H1 (cell line): ENCODE measurements at regions not wholly inside any gene's neighbourhood (a gene's known extent, or its start where the extent isn't known, plus 50 kb on each side); places are given as distances from the start of the nearest gene placed in this dataset.

ENCODE experiments used
- CTCF ChIA-PET: fragments of 300-600 bp; sonication (Branson Sonifier 250); formaldehyde crosslinking; loops from one replicate; lab custom pipeline; 2021; ENCODE audit not compliant: partially characterized antibody; lab: Charles Lee
- POLR2A ChIA-PET: fragments of 300-600 bp; sonication (Branson Sonifier 250); formaldehyde crosslinking; loops from one replicate; lab custom pipeline; 2021; ENCODE audit warnings: inconsistent platforms; ENCODE audit not compliant: partially characterized antibody; lab: Charles Lee
- DNase-seq, 2 experiments: peaks; one replicate each; pipeline versions ENCODE4 v3.0.0 to v3.0.0-alpha.2; 2010 to 2022; ENCODE audit warnings: low spot score in 2 of 2, low read depth in 1 of 2, mixed read lengths in 1 of 2
- FAIRE-seq: peaks from 2 replicates; lab custom pipeline; 2011; peaks lifted over from hg19 to GRCh38; lab: Jason Lieb, UNC
- H2AFZ ChIP-seq: 2 replicates; pipeline ENCODE4 v1.8.1; 2012; ENCODE audit warnings: low read length, inconsistent platforms
- H2AK5ac ChIP-seq: 2 replicates; pipeline ENCODE4 v1.6.1; 2013; ENCODE audit warnings: low read depth, low read length
- H2BK120ac ChIP-seq: replicated peaks from 2 replicates; pipeline ENCODE3; 2013; ENCODE audit warnings: low read depth, low read length, inconsistent platforms
- H2BK12ac ChIP-seq: 2 replicates; pipeline ENCODE4 v1.6.1; 2013; ENCODE audit warnings: low read depth, low read length
- H2BK15ac ChIP-seq: 2 replicates; pipeline ENCODE4 v1.6.1; 2013; ENCODE audit warnings: low read length
- H2BK20ac ChIP-seq: 2 replicates; pipeline ENCODE4 v1.6.1; 2013; ENCODE audit warnings: low read length
- H2BK5ac ChIP-seq: 2 replicates; pipeline ENCODE4 v1.6.1; 2013; ENCODE audit warnings: low read depth, low read length
- H3K14ac ChIP-seq: 2 replicates; pipeline ENCODE4 v1.6.1; 2013; ENCODE audit warnings: inconsistent platforms; ENCODE audit not compliant: insufficient read length
- H3K18ac ChIP-seq: 2 replicates; pipeline ENCODE4 v1.6.1; 2013; ENCODE audit warnings: low read length; ENCODE audit errors: extremely low read depth
- H3K23ac ChIP-seq: 2 replicates; pipeline ENCODE4 v1.6.1; 2013; ENCODE audit warnings: inconsistent platforms; ENCODE audit not compliant: insufficient read length
- H3K23me2 ChIP-seq: 2 replicates; pipeline ENCODE4 v1.6.1; 2013; ENCODE audit warnings: low read depth, low read length
- H3K27ac ChIP-seq: 2 replicates; pipeline ENCODE4 v1.6.1; 2011; ENCODE audit warnings: low read depth, low read length, inconsistent platforms
- H3K27me3 ChIP-seq, 4 experiments: replicated peaks in 1 of 4; 1 replicate in 1 of 4; 2 replicates in 3 of 4; pipeline versions ENCODE4 v1.6.1 to v1.8.1; 2011 to 2013; ENCODE audit warnings: low read length in 3 of 4, mild to moderate bottlenecking in 3 of 4, inconsistent platforms in 2 of 4, mixed read lengths in 2 of 4, moderate library complexity in 1 of 4; ENCODE audit not compliant: control insufficient read depth in 3 of 4, insufficient read depth in 3 of 4; ENCODE audit errors: extremely low read depth in 1 of 4
- H3K36me3 ChIP-seq, 4 experiments: 2 replicates each; pipeline versions ENCODE4 v1.6.1 to v1.8.1; 2011 to 2013; ENCODE audit warnings: mild to moderate bottlenecking in 4 of 4, low read length in 3 of 4, moderate library complexity in 2 of 4, control low read depth in 1 of 4, inconsistent platforms in 1 of 4; ENCODE audit not compliant: insufficient read depth in 4 of 4, control insufficient read depth in 2 of 4
- H3K4ac ChIP-seq: replicated peaks from 2 replicates; pipeline ENCODE3; 2013; ENCODE audit warnings: low read length, low read depth, mixed read lengths, inconsistent platforms; ENCODE audit not compliant: insufficient read length
- H3K4me1 ChIP-seq, 4 experiments: replicated peaks in 1 of 4; 1 replicate in 1 of 4; 2 replicates in 3 of 4; pipeline versions ENCODE4 v1.6.1 to v1.8.1; 2011 to 2013; ENCODE audit warnings: low read length in 3 of 4, inconsistent platforms in 2 of 4, mixed read lengths in 1 of 4; ENCODE audit not compliant: insufficient read depth in 4 of 4, control insufficient read depth in 3 of 4
- H3K4me2 ChIP-seq, 2 experiments: 2 replicates each; pipeline versions ENCODE4 v1.6.1 to v1.8.1; 2011 to 2013; ENCODE audit warnings: low read depth in 2 of 2, low read length in 2 of 2, control low read depth in 1 of 2, inconsistent platforms in 1 of 2, mild to moderate bottlenecking in 1 of 2; ENCODE audit not compliant: insufficient read depth in 1 of 2
- H3K4me3 ChIP-seq, 4 experiments: fragments of 200-600, 300-600 bp in 1 of 4; sonication (generic), shearing (Covaris generic), sonication (Bioruptor Twin) in 1 of 4; 2 replicates each; pipeline versions ENCODE4 v1.5.1 to v1.8.1; 2011 to 2016; ENCODE audit warnings: low read length in 4 of 4, low read depth in 3 of 4, control low read depth in 2 of 4, inconsistent platforms in 2 of 4, mild to moderate bottlenecking in 2 of 4, mixed read lengths in 1 of 4, moderate library complexity in 1 of 4; ENCODE audit not compliant: insufficient read depth in 2 of 4; ENCODE audit errors: extremely low read depth in 1 of 4
- H3K56ac ChIP-seq: replicated peaks from 2 replicates; pipeline ENCODE3; 2013; ENCODE audit warnings: low read depth, mild to moderate bottlenecking, mixed read lengths, low read length, inconsistent platforms; ENCODE audit not compliant: insufficient read length
- H3K79me1 ChIP-seq: 2 replicates; pipeline ENCODE4 v1.6.1; 2013; ENCODE audit warnings: low read depth, low read length, control low read depth
- H3K79me2 ChIP-seq, 2 experiments: 2 replicates each; pipeline versions ENCODE4 v1.6.1 to v1.8.1; 2012 to 2013; ENCODE audit warnings: low read length in 2 of 2, mild to moderate bottlenecking in 2 of 2, inconsistent platforms in 1 of 2; ENCODE audit not compliant: insufficient read depth in 2 of 2, control insufficient read depth in 1 of 2
- H3K9ac ChIP-seq, 4 experiments: replicated peaks in 1 of 4; 1 replicate in 1 of 4; 2 replicates in 3 of 4; pipeline versions ENCODE4 v1.6.1 to v1.8.1; 2011 to 2013; ENCODE audit warnings: low read depth in 3 of 4, low read length in 3 of 4, control low read depth in 2 of 4, mild to moderate bottlenecking in 2 of 4, moderate library complexity in 2 of 4, inconsistent platforms in 1 of 4; ENCODE audit errors: extremely low read depth in 1 of 4
- H3K9me3 ChIP-seq, 2 experiments: 2 replicates each; pipeline versions ENCODE4 v1.6.1 to v1.8.1; 2012 to 2013; ENCODE audit warnings: mild to moderate bottlenecking in 2 of 2, moderate library complexity in 2 of 2, control low read depth in 1 of 2, inconsistent platforms in 1 of 2, low read depth in 1 of 2, low read length in 1 of 2, mixed read lengths in 1 of 2; ENCODE audit not compliant: insufficient read depth in 2 of 2
- H4K20me1 ChIP-seq, 2 experiments: replicated peaks in 1 of 2; 2 replicates each; pipeline versions ENCODE3 to v1.8.1; 2011 to 2013; ENCODE audit warnings: inconsistent platforms in 2 of 2, low read length in 2 of 2, mild to moderate bottlenecking in 1 of 2; ENCODE audit not compliant: insufficient read depth in 2 of 2, control insufficient read depth in 1 of 2
- H4K5ac ChIP-seq: 2 replicates; pipeline ENCODE4 v1.6.1; 2013; ENCODE audit warnings: low read length, low read depth, mixed read lengths, inconsistent platforms; ENCODE audit not compliant: insufficient read length
- H4K8ac ChIP-seq: 2 replicates; pipeline ENCODE4 v1.8.0; 2013; ENCODE audit warnings: mild to moderate bottlenecking, moderate library complexity, low read length, inconsistent platforms; ENCODE audit not compliant: insufficient read depth; ENCODE audit errors: extremely low read depth
- H4K91ac ChIP-seq: replicated peaks from 2 replicates; pipeline ENCODE3; 2013; ENCODE audit warnings: low read length, mixed read lengths, inconsistent platforms; ENCODE audit not compliant: insufficient read length
- BACH1 ChIP-seq: IDR thresholded peaks from 2 replicates; pipeline ENCODE4 v1.6.1; 2012; ENCODE audit warnings: low read length, improper control_type of control experiment
- CTCF ChIP-seq, 3 experiments: IDR thresholded peaks; 1 replicate in 2 of 3; 2 replicates in 1 of 3; pipeline versions ENCODE4 v1.5.1 to v1.6.1; 2011; ENCODE audit warnings: low read length in 3 of 3, mild to moderate bottlenecking in 3 of 3, inconsistent platforms in 2 of 3, low read depth in 1 of 3, moderate library complexity in 1 of 3; ENCODE audit not compliant: insufficient read depth in 1 of 3; ENCODE audit errors: control extremely low read depth in 1 of 3
- JUND ChIP-seq: IDR thresholded peaks from 2 replicates; pipeline ENCODE4 v1.6.1; 2011; ENCODE audit warnings: mild to moderate bottlenecking, improper control_type of control experiment, low read length
- WGBS, 2 experiments: shearing (Covaris generic) in 1 of 2; methylation state at CpG; one replicate each; pipeline versions ENCODE4 v1.1.6 to v1.1.7; 2013 to 2015; ENCODE audit warnings: low lambda C conversion rate in 2 of 2, mixed read lengths in 2 of 2, inconsistent platforms in 1 of 2, low coverage in 1 of 2, missing lambda C conversion rate in 1 of 2; ENCODE audit not compliant: insufficient replicate concordance in 2 of 2, insufficient coverage in 1 of 2, insufficient read length in 1 of 2; ENCODE audit errors: extremely low coverage in 1 of 2, missing lambda C conversion rate in 1 of 2; 5-methylcytosine and 5-hydroxymethylcytosine counted together

- WGBS, 2 experiments = 95% methylated on average over 7 of the region's 7 CpGs; no CpG with 5 or more reads in 1 of the 2 experiments
- no peak overlapping the region for H3K14ac ChIP-seq
- H3K4me1 ChIP-seq = no peaks in the 10 kb centered on the region
- no peak for FAIRE-seq
- no peaks in the 10 kb centered on the region for H3K36me3 ChIP-seq
- H3K4me3 ChIP-seq = no peak overlapping the region
- H3K79me2 ChIP-seq = no peaks in the 10 kb centered on the region
- H3K56ac ChIP-seq = no peak overlapping the region
- H3K23me2 ChIP-seq = no peaks in the 10 kb centered on the region
- H2AFZ ChIP-seq = no peak overlapping the region
- H3K23ac ChIP-seq = no peak overlapping the region
- no peak overlapping the region for H3K4ac ChIP-seq
- no peak overlapping the region for H4K5ac ChIP-seq
- H2AK5ac ChIP-seq = no peak overlapping the region
- CTCF ChIA-PET = no interaction called here
- peaks cover 3 to 5% of the 10 kb centered on the region in 2 experiments; a peak in 2 of 4 replicates for H3K9me3 ChIP-seq
- no peaks in the 10 kb centered on the region for H3K79me1 ChIP-seq
- H2BK15ac ChIP-seq = no peak overlapping the region
- no peak for TF ChIP-seq BACH1
- no peak for TF ChIP-seq CTCF (IDR thresholded peaks at IDR 0.05; ENCODE audit: control extremely low read depth in 1 of 3, insufficient read depth in 1 of 3, low read depth in 1 of 3, low read length in 3 of 3)
- TF ChIP-seq JUND = no peak
- TF ChIP-seq, all 59 proteins: peak for 0
- H4K8ac ChIP-seq = no peak overlapping the region
- H3K27me3 ChIP-seq = no peaks in the 10 kb centered on the region
- H2BK20ac ChIP-seq = no peak overlapping the region
- POLR2A ChIA-PET = interaction anchor here (0.5 kb wide), 1 partner anchor 226 kb away, joined by 4 read pairs; no protein-coding TSS in a partner anchor
- no peak overlapping the region for H2BK120ac ChIP-seq
- no peak overlapping the region for H3K4me2 ChIP-seq
- H4K20me1 ChIP-seq = no peaks in the 10 kb centered on the region
- no peak overlapping the region for H3K9ac ChIP-seq
- H4K91ac ChIP-seq = no peak overlapping the region
- DNase-seq = no peak
- no peak overlapping the region for H3K18ac ChIP-seq
- no peak overlapping the region for H3K27ac ChIP-seq
- H2BK12ac ChIP-seq = no peak overlapping the region
- H2BK5ac ChIP-seq = no peak overlapping the region
Measured at GRCh38 chr10:2256241-2256640, 518.9 kb upstream of the ADARB2 start.
